NCI-H2196 (cell line): ENCODE measurements at regions not wholly inside any gene's neighbourhood (a gene's known extent, or its start where the extent isn't known, plus 50 kb on each side); places are given as distances from the start of the nearest gene placed in this dataset.

ENCODE experiments used
- DNase-seq: peaks from one replicate; lab custom pipeline; 2025; ENCODE audit not compliant: unreplicated experiment; lab: John Stamatoyannopoulos, UW

- DNase-seq = no peak
Observed at GRCh38 chr19:28983430-28983829, 229.5 kb downstream of the UQCRFS1 start.

- DNase-seq = no peak
Observed at GRCh38 chr19:28981994-28982393, 231.0 kb downstream of the UQCRFS1 start.

- DNase-seq = no peak
Observed at GRCh38 chr19:28981518-28981917, 231.4 kb downstream of the UQCRFS1 start.

GRCh38 chr19:28980236-28980868, 232.6 kb downstream of the UQCRFS1 start:
- DNase-seq = no peak

- DNase-seq = no peak
Observed at GRCh38 chr19:28977826-28978225, 235.1 kb downstream of the UQCRFS1 start.

GRCh38 chr19:28972058-28972852, 240.7 kb downstream of the UQCRFS1 start:
- DNase-seq = no peak

- DNase-seq = no peak
Observed at GRCh38 chr19:28971513-28971912, 241.4 kb downstream of the UQCRFS1 start.

- no peak for DNase-seq
Observed at GRCh38 chr19:28971049-28971448, 241.9 kb downstream of the UQCRFS1 start.

GRCh38 chr19:28968721-28969120, 244.2 kb downstream of the UQCRFS1 start:
- no peak for DNase-seq

- no peak for DNase-seq
Observed at GRCh38 chr19:28966737-28967399, 246.1 kb downstream of the UQCRFS1 start.

GRCh38 chr19:28964500-28964899, 248.5 kb downstream of the UQCRFS1 start:
- no peak for DNase-seq

- no peak for DNase-seq
Observed at GRCh38 chr19:28963486-28964250, 249.3 kb downstream of the UQCRFS1 start.

GRCh38 chr19:28961772-28962500, 251.0 kb downstream of the UQCRFS1 start:
- DNase-seq = no peak

- DNase-seq = no peak
Observed at GRCh38 chr19:28960986-28961705, 251.8 kb downstream of the UQCRFS1 start.

- no peak for DNase-seq
Observed at GRCh38 chr19:28960586-28960985, 252.4 kb downstream of the UQCRFS1 start.

- no peak for DNase-seq
Observed at GRCh38 chr19:28956961-28957360, 256.0 kb downstream of the UQCRFS1 start.

GRCh38 chr19:28956421-28956820, 256.5 kb downstream of the UQCRFS1 start:
- no peak for DNase-seq

GRCh38 chr19:28949535-28949934, 263.4 kb downstream of the UQCRFS1 start:
- DNase-seq = no peak

- no peak for DNase-seq
Observed at GRCh38 chr19:28949027-28949426, 263.9 kb downstream of the UQCRFS1 start.

- DNase-seq = no peak
Observed at GRCh38 chr19:28948566-28948965, 264.4 kb downstream of the UQCRFS1 start.
